OCI-LY7 (cell line): ENCODE measurements at regions not wholly inside any gene's neighbourhood (a gene's known extent, or its start where the extent isn't known, plus 50 kb on each side); places are given as distances from the start of the nearest gene placed in this dataset.

Source experiments
- CTCF ChIP-seq: fragments of 200-600 bp; sonication (generic); conservative IDR thresholded peaks from 2 replicates; pipeline ENCODE4 v1.5.1; 2014; ENCODE audit warnings: mild to moderate bottlenecking, antibody characterized with exemption, low read length, moderate library complexity, mixed read lengths
- EZH2phosphoT487 ChIP-seq: fragments of 200-600 bp; sonication (generic); IDR thresholded peaks from 2 replicates; pipeline ENCODE4 v1.6.1; 2018; ENCODE audit warnings: low read depth, borderline replicate concordance, mild to moderate bottlenecking, mixed run types, antibody characterized with exemption, low read length, moderate library complexity, mixed read lengths

DNA sequence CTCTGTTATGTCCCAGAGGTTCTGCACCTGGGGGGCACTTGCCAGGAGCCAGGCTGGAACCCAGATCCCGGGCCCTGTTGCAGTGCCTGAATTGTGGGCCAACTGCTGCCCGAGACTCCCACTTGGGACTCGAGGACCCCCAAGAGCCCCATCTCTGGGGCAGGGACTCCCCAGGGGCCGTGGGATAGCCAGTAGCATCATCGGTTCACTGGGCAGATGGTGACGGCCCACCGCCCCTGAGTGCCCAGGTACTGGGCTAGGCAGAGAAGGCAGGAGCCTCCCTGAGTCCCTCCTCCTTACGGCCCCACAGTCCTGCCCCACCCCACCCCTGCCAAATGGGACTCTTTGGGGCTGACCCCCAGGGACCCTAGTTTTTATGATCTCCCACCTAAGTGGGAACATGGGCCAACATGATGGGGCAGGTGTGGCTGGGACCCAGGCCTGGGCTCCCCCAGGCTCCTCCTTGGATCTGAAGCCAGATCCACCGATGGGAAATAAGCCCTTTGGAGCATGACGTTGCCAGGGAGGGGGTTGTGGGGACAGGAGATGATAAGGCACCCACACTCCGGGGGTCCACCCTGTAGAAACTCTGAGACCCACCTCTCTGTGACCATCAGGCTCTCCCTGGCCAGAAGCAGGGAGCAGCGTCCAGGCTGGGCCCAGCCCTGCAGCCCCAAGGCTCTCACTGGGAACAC, 94.5 kb upstream of the FGF3 start:
- TF ChIP-seq CTCF: no peak
- TF ChIP-seq EZH2phosphoT487: no peak
